CD14-positive monocyte (primary cell): ENCODE measurements at regions not wholly inside any gene's neighbourhood (a gene's known extent, or its start where the extent isn't known, plus 50 kb on each side); places are given as distances from the start of the nearest gene placed in this dataset.
"Not testable (repeated sequence)": the region's sequence is repeated elsewhere in the genome, so short reads cannot be mapped to it uniquely, and the experiment has no call there.

Source experiments
- DNase-seq, 3 donors: peaks; one replicate each; pipeline ENCODE4 v3.0.0-alpha.2; 2011 to 2022
- H2AFZ ChIP-seq: 2 replicates; pipeline ENCODE4 v1.6.0; 2012; ENCODE audit warnings: mild to moderate bottlenecking, low read depth, low read length, inconsistent platforms; ENCODE audit not compliant: insufficient read depth, poor library complexity, severe bottlenecking
- H3K27ac ChIP-seq, 2 donors: 1 replicate in 1 of 2; 2 replicates in 1 of 2; pipeline ENCODE4 v1.5.1; 2012 to 2013; ENCODE audit warnings: low read length in 2 of 2, control low read depth in 1 of 2, inconsistent platforms in 1 of 2, low read depth in 1 of 2, mild to moderate bottlenecking in 1 of 2
- H3K27me3 ChIP-seq, 2 donors: one replicate each; pipeline versions ENCODE4 v1.6.0 to v1.6.1; 2011 to 2013; ENCODE audit warnings: low read length in 2 of 2; ENCODE audit not compliant: control insufficient read depth in 2 of 2, insufficient read depth in 2 of 2
- H3K36me3 ChIP-seq, 2 donors: replicated peaks in 1 of 2; 1 replicate in 1 of 2; 2 replicates in 1 of 2; pipeline versions ENCODE4 v1.5.1 to v1.6.1; 2012 to 2013; ENCODE audit warnings: low read length in 2 of 2, control low read depth in 1 of 2, inconsistent platforms in 1 of 2, mild to moderate bottlenecking in 1 of 2; ENCODE audit not compliant: insufficient read depth in 2 of 2, control insufficient read depth in 1 of 2
- H3K4me1 ChIP-seq, 2 donors: 1 replicate in 1 of 2; 2 replicates in 1 of 2; pipeline versions ENCODE4 v1.5.1 to v1.6.1; 2012 to 2013; ENCODE audit warnings: low read length in 2 of 2, control low read depth in 1 of 2, inconsistent platforms in 1 of 2, mild to moderate bottlenecking in 1 of 2, moderate library complexity in 1 of 2; ENCODE audit not compliant: insufficient read depth in 2 of 2, control insufficient read depth in 1 of 2
- H3K4me2 ChIP-seq: replicated peaks from 2 replicates; pipeline ENCODE3; 2012; ENCODE audit warnings: low read length, moderate library complexity, mild to moderate bottlenecking; ENCODE audit not compliant: poor library complexity, severe bottlenecking; ENCODE audit errors: extremely low read depth
- H3K4me3 ChIP-seq, 3 experiments: fragments of 200-600 bp in 1 of 3; sonication (generic) in 1 of 3; replicated peaks in 1 of 3; 1 replicate in 2 of 3; 2 replicates in 1 of 3; pipeline ENCODE4 v1.5.1; 2011 to 2013; ENCODE audit warnings: low read length in 3 of 3, mild to moderate bottlenecking in 3 of 3, control low read depth in 2 of 3, low read depth in 2 of 3, inconsistent platforms in 1 of 3, moderate library complexity in 1 of 3
- H3K79me2 ChIP-seq: 2 replicates; pipeline ENCODE4 v1.6.0; 2012; ENCODE audit warnings: mild to moderate bottlenecking, control low read depth, inconsistent platforms, low read length, moderate library complexity; ENCODE audit not compliant: insufficient read depth
- H3K9ac ChIP-seq: 2 replicates; pipeline ENCODE4 v1.6.0; 2017; ENCODE audit warnings: low read length, mild to moderate bottlenecking; ENCODE audit not compliant: insufficient read depth, poor library complexity, severe bottlenecking
- H3K9me3 ChIP-seq, 2 donors: replicated peaks in 1 of 2; 1 replicate in 1 of 2; 2 replicates in 1 of 2; pipeline versions ENCODE4 v1.5.1 to v1.6.1; 2012 to 2013; ENCODE audit warnings: low read length in 2 of 2, control low read depth in 1 of 2; ENCODE audit not compliant: control insufficient read depth in 1 of 2, insufficient read depth in 1 of 2
- H4K20me1 ChIP-seq: 2 replicates; pipeline ENCODE4 v1.6.0; 2012; ENCODE audit warnings: mild to moderate bottlenecking, low read length, control low read depth, moderate library complexity; ENCODE audit not compliant: insufficient read depth
- H3K27ac Mint-ChIP-seq, 7 donors: one replicate each; pipeline ENCODE4 v1.8.0; 2020; ENCODE audit warnings: mild to moderate bottlenecking in 7 of 7, mixed read lengths in 7 of 7, moderate library complexity in 6 of 7, inconsistent platforms in 2 of 7
- H3K27me3 Mint-ChIP-seq, 3 donors: one replicate each; pipeline ENCODE4 v1.8.0; 2021 to 2022; ENCODE audit warnings: low read depth in 3 of 3, mild to moderate bottlenecking in 3 of 3, mixed read lengths in 3 of 3, moderate library complexity in 3 of 3, inconsistent platforms in 1 of 3
- H3K36me3 Mint-ChIP-seq, 2 donors: one replicate each; pipeline ENCODE4 v1.8.0; 2020; ENCODE audit warnings: mixed read lengths in 2 of 2, inconsistent platforms in 1 of 2, mild to moderate bottlenecking in 1 of 2
- H3K4me1 Mint-ChIP-seq: one replicate; pipeline ENCODE4 v1.8.0; 2020; ENCODE audit warnings: mild to moderate bottlenecking, mixed read lengths
- H3K4me3 Mint-ChIP-seq, 2 donors: one replicate each; pipeline ENCODE4 v1.8.0; 2020; ENCODE audit warnings: mild to moderate bottlenecking in 2 of 2, mixed read lengths in 2 of 2, moderate library complexity in 1 of 2
- H3K9me3 Mint-ChIP-seq, 7 donors: one replicate each; pipeline ENCODE4 v1.8.0; 2020 to 2022; ENCODE audit warnings: mixed read lengths in 7 of 7, mild to moderate bottlenecking in 6 of 7, moderate library complexity in 6 of 7, inconsistent platforms in 2 of 7
- CTCF ChIP-seq: fragments of 200-600 bp; IDR thresholded peaks from one replicate; pipeline ENCODE4 v1.8.0; 2022; ENCODE audit warnings: antibody characterized with exemption, mild to moderate bottlenecking
- WGBS: methylation state at CpG from one replicate; pipeline ENCODE4 v1.1.5; 2013; ENCODE audit warnings: missing lambda C conversion rate; ENCODE audit not compliant: insufficient coverage; 5-methylcytosine and 5-hydroxymethylcytosine counted together
- intact Hi-C, 2 donors: fragments of 100-400 bp; cut with micrococcal nuclease; formaldehyde crosslinking; loops; one replicate each; pipeline versions ENCODE4 v1.15.0 to v1.15.1; 2023

GRCh38 chr6:112912416-112913101 lies 565.4 kb downstream of the RFPL4B start:
- peaks cover 0 to 2% (median 0%) of the 10 kb centered on the region in 7 donors for H3K9me3 Mint-ChIP-seq
- Histone ChIP-seq H3K27ac (no peak overlapping the region), H3K36me3 (no peaks in the 10 kb centered on the region), H3K4me2 (no peak overlapping the region), H3K27me3 (no peaks in the 10 kb centered on the region), H4K20me1 (no peaks in the 10 kb centered on the region), H3K4me3 (no peak overlapping the region), H3K79me2 (no peaks in the 10 kb centered on the region), H2AFZ (no peak overlapping the region), H3K9ac (no peak overlapping the region), H3K9me3 (no peaks in the 10 kb centered on the region), H3K4me1 (no peaks in the 10 kb centered on the region)
- no peaks in the 10 kb centered on the region for H3K27me3 Mint-ChIP-seq
- DNase-seq: no peak
- TF ChIP-seq CTCF: no peak
- WGBS: 100% methylated on average over 1 of the region's 2 CpGs
- H3K36me3 Mint-ChIP-seq: no peaks in the 10 kb centered on the region
- no peak overlapping the region for H3K27ac Mint-ChIP-seq
- intact Hi-C loops: no loop called here
- H3K4me1 Mint-ChIP-seq: no peaks in the 10 kb centered on the region
- H3K4me3 Mint-ChIP-seq: no peak overlapping the region

- H3K36me3 Mint-ChIP-seq, DNase-seq, H3K4me1 ChIP-seq, H3K27me3 Mint-ChIP-seq, H3K4me2 ChIP-seq, H3K79me2 ChIP-seq, intact Hi-C loops, H2AFZ ChIP-seq, H3K9ac ChIP-seq, H3K36me3 ChIP-seq, H3K27ac ChIP-seq, H3K27me3 ChIP-seq, H4K20me1 ChIP-seq, H3K4me3 ChIP-seq, H3K4me1 Mint-ChIP-seq, H3K4me3 Mint-ChIP-seq, H3K27ac Mint-ChIP-seq: not testable (repeated sequence)
- no CpG with 5 or more reads among the region's 14 CpGs for WGBS
- peaks cover 4 to 12% (median 7%) of the 10 kb centered on the region in 7 donors for H3K9me3 Mint-ChIP-seq
- H3K9me3 ChIP-seq: peaks cover 10% of the 10 kb centered on the region in 2 donors
Observed at GRCh38 chr6:112919744-112920143, 572.6 kb downstream of the RFPL4B start.
